H1 (cell line): ENCODE measurements at regions not wholly inside any gene's neighbourhood (a gene's known extent, or its start where the extent isn't known, plus 50 kb on each side); places are given as distances from the start of the nearest gene placed in this dataset.

ENCODE experiments used
- CTCF ChIA-PET: fragments of 300-600 bp; sonication (Branson Sonifier 250); formaldehyde crosslinking; loops from one replicate; lab custom pipeline; 2021; ENCODE audit not compliant: partially characterized antibody; lab: Charles Lee
- POLR2A ChIA-PET: fragments of 300-600 bp; sonication (Branson Sonifier 250); formaldehyde crosslinking; loops from one replicate; lab custom pipeline; 2021; ENCODE audit warnings: inconsistent platforms; ENCODE audit not compliant: partially characterized antibody; lab: Charles Lee
- DNase-seq, 2 experiments: peaks; one replicate each; pipeline versions ENCODE4 v3.0.0 to v3.0.0-alpha.2; 2010 to 2022; ENCODE audit warnings: low spot score in 2 of 2, low read depth in 1 of 2, mixed read lengths in 1 of 2
- FAIRE-seq: peaks from 2 replicates; lab custom pipeline; 2011; peaks lifted over from hg19 to GRCh38; lab: Jason Lieb, UNC
- H2AFZ ChIP-seq: 2 replicates; pipeline ENCODE4 v1.8.1; 2012; ENCODE audit warnings: low read length, inconsistent platforms
- H2AK5ac ChIP-seq: 2 replicates; pipeline ENCODE4 v1.6.1; 2013; ENCODE audit warnings: low read depth, low read length
- H2BK120ac ChIP-seq: replicated peaks from 2 replicates; pipeline ENCODE3; 2013; ENCODE audit warnings: low read depth, low read length, inconsistent platforms
- H2BK12ac ChIP-seq: 2 replicates; pipeline ENCODE4 v1.6.1; 2013; ENCODE audit warnings: low read depth, low read length
- H2BK15ac ChIP-seq: 2 replicates; pipeline ENCODE4 v1.6.1; 2013; ENCODE audit warnings: low read length
- H2BK20ac ChIP-seq: 2 replicates; pipeline ENCODE4 v1.6.1; 2013; ENCODE audit warnings: low read length
- H2BK5ac ChIP-seq: 2 replicates; pipeline ENCODE4 v1.6.1; 2013; ENCODE audit warnings: low read depth, low read length
- H3K14ac ChIP-seq: 2 replicates; pipeline ENCODE4 v1.6.1; 2013; ENCODE audit warnings: inconsistent platforms; ENCODE audit not compliant: insufficient read length
- H3K18ac ChIP-seq: 2 replicates; pipeline ENCODE4 v1.6.1; 2013; ENCODE audit warnings: low read length; ENCODE audit errors: extremely low read depth
- H3K23ac ChIP-seq: 2 replicates; pipeline ENCODE4 v1.6.1; 2013; ENCODE audit warnings: inconsistent platforms; ENCODE audit not compliant: insufficient read length
- H3K23me2 ChIP-seq: 2 replicates; pipeline ENCODE4 v1.6.1; 2013; ENCODE audit warnings: low read depth, low read length
- H3K27ac ChIP-seq: 2 replicates; pipeline ENCODE4 v1.6.1; 2011; ENCODE audit warnings: low read depth, low read length, inconsistent platforms
- H3K27me3 ChIP-seq, 4 experiments: replicated peaks in 1 of 4; 1 replicate in 1 of 4; 2 replicates in 3 of 4; pipeline versions ENCODE4 v1.6.1 to v1.8.1; 2011 to 2013; ENCODE audit warnings: low read length in 3 of 4, mild to moderate bottlenecking in 3 of 4, inconsistent platforms in 2 of 4, mixed read lengths in 2 of 4, moderate library complexity in 1 of 4; ENCODE audit not compliant: control insufficient read depth in 3 of 4, insufficient read depth in 3 of 4; ENCODE audit errors: extremely low read depth in 1 of 4
- H3K36me3 ChIP-seq, 4 experiments: 2 replicates each; pipeline versions ENCODE4 v1.6.1 to v1.8.1; 2011 to 2013; ENCODE audit warnings: mild to moderate bottlenecking in 4 of 4, low read length in 3 of 4, moderate library complexity in 2 of 4, control low read depth in 1 of 4, inconsistent platforms in 1 of 4; ENCODE audit not compliant: insufficient read depth in 4 of 4, control insufficient read depth in 2 of 4
- H3K4ac ChIP-seq: replicated peaks from 2 replicates; pipeline ENCODE3; 2013; ENCODE audit warnings: low read length, low read depth, mixed read lengths, inconsistent platforms; ENCODE audit not compliant: insufficient read length
- H3K4me1 ChIP-seq, 4 experiments: replicated peaks in 1 of 4; 1 replicate in 1 of 4; 2 replicates in 3 of 4; pipeline versions ENCODE4 v1.6.1 to v1.8.1; 2011 to 2013; ENCODE audit warnings: low read length in 3 of 4, inconsistent platforms in 2 of 4, mixed read lengths in 1 of 4; ENCODE audit not compliant: insufficient read depth in 4 of 4, control insufficient read depth in 3 of 4
- H3K4me2 ChIP-seq, 2 experiments: 2 replicates each; pipeline versions ENCODE4 v1.6.1 to v1.8.1; 2011 to 2013; ENCODE audit warnings: low read depth in 2 of 2, low read length in 2 of 2, control low read depth in 1 of 2, inconsistent platforms in 1 of 2, mild to moderate bottlenecking in 1 of 2; ENCODE audit not compliant: insufficient read depth in 1 of 2
- H3K4me3 ChIP-seq, 4 experiments: fragments of 200-600, 300-600 bp in 1 of 4; sonication (generic), shearing (Covaris generic), sonication (Bioruptor Twin) in 1 of 4; 2 replicates each; pipeline versions ENCODE4 v1.5.1 to v1.8.1; 2011 to 2016; ENCODE audit warnings: low read length in 4 of 4, low read depth in 3 of 4, control low read depth in 2 of 4, inconsistent platforms in 2 of 4, mild to moderate bottlenecking in 2 of 4, mixed read lengths in 1 of 4, moderate library complexity in 1 of 4; ENCODE audit not compliant: insufficient read depth in 2 of 4; ENCODE audit errors: extremely low read depth in 1 of 4
- H3K56ac ChIP-seq: replicated peaks from 2 replicates; pipeline ENCODE3; 2013; ENCODE audit warnings: low read depth, mild to moderate bottlenecking, mixed read lengths, low read length, inconsistent platforms; ENCODE audit not compliant: insufficient read length
- H3K79me1 ChIP-seq: 2 replicates; pipeline ENCODE4 v1.6.1; 2013; ENCODE audit warnings: low read depth, low read length, control low read depth
- H3K79me2 ChIP-seq, 2 experiments: 2 replicates each; pipeline versions ENCODE4 v1.6.1 to v1.8.1; 2012 to 2013; ENCODE audit warnings: low read length in 2 of 2, mild to moderate bottlenecking in 2 of 2, inconsistent platforms in 1 of 2; ENCODE audit not compliant: insufficient read depth in 2 of 2, control insufficient read depth in 1 of 2
- H3K9ac ChIP-seq, 4 experiments: replicated peaks in 1 of 4; 1 replicate in 1 of 4; 2 replicates in 3 of 4; pipeline versions ENCODE4 v1.6.1 to v1.8.1; 2011 to 2013; ENCODE audit warnings: low read depth in 3 of 4, low read length in 3 of 4, control low read depth in 2 of 4, mild to moderate bottlenecking in 2 of 4, moderate library complexity in 2 of 4, inconsistent platforms in 1 of 4; ENCODE audit errors: extremely low read depth in 1 of 4
- H3K9me3 ChIP-seq, 2 experiments: 2 replicates each; pipeline versions ENCODE4 v1.6.1 to v1.8.1; 2012 to 2013; ENCODE audit warnings: mild to moderate bottlenecking in 2 of 2, moderate library complexity in 2 of 2, control low read depth in 1 of 2, inconsistent platforms in 1 of 2, low read depth in 1 of 2, low read length in 1 of 2, mixed read lengths in 1 of 2; ENCODE audit not compliant: insufficient read depth in 2 of 2
- H4K20me1 ChIP-seq, 2 experiments: replicated peaks in 1 of 2; 2 replicates each; pipeline versions ENCODE3 to v1.8.1; 2011 to 2013; ENCODE audit warnings: inconsistent platforms in 2 of 2, low read length in 2 of 2, mild to moderate bottlenecking in 1 of 2; ENCODE audit not compliant: insufficient read depth in 2 of 2, control insufficient read depth in 1 of 2
- H4K5ac ChIP-seq: 2 replicates; pipeline ENCODE4 v1.6.1; 2013; ENCODE audit warnings: low read length, low read depth, mixed read lengths, inconsistent platforms; ENCODE audit not compliant: insufficient read length
- H4K8ac ChIP-seq: 2 replicates; pipeline ENCODE4 v1.8.0; 2013; ENCODE audit warnings: mild to moderate bottlenecking, moderate library complexity, low read length, inconsistent platforms; ENCODE audit not compliant: insufficient read depth; ENCODE audit errors: extremely low read depth
- H4K91ac ChIP-seq: replicated peaks from 2 replicates; pipeline ENCODE3; 2013; ENCODE audit warnings: low read length, mixed read lengths, inconsistent platforms; ENCODE audit not compliant: insufficient read length
- ATF2 ChIP-seq: IDR thresholded peaks from 2 replicates; pipeline ENCODE4 v1.6.1; 2012; ENCODE audit warnings: low read length, inconsistent platforms
- ATF3 ChIP-seq: IDR thresholded peaks from 2 replicates; pipeline ENCODE4 v1.6.1; 2011; ENCODE audit warnings: low read depth, mild to moderate bottlenecking, low read length; ENCODE audit not compliant: insufficient read depth
- EP300 ChIP-seq, 2 experiments: IDR thresholded peaks; 1 replicate in 1 of 2; 2 replicates in 1 of 2; pipeline ENCODE4 v1.6.1; 2011 to 2012; ENCODE audit warnings: low read depth in 2 of 2, low read length in 2 of 2, mild to moderate bottlenecking in 2 of 2, borderline replicate concordance in 1 of 2, inconsistent platforms in 1 of 2, moderate library complexity in 1 of 2
- HDAC2 ChIP-seq, 2 experiments: fragments of 300-600 bp in 1 of 2; sonication (generic) in 1 of 2; IDR thresholded peaks; 2 replicates each; pipeline ENCODE4 v1.6.1; 2011 to 2012; ENCODE audit warnings: low read depth in 2 of 2, low read length in 2 of 2, mild to moderate bottlenecking in 2 of 2, moderate library complexity in 2 of 2, borderline replicate concordance in 1 of 2, inconsistent platforms in 1 of 2
- HDAC6 ChIP-seq: IDR thresholded peaks from one replicate; pipeline ENCODE4 v1.7.1; 2012; ENCODE audit warnings: low read depth, mild to moderate bottlenecking, inconsistent platforms, low read length, moderate library complexity
- RAD21 ChIP-seq, 2 experiments: IDR thresholded peaks in 1 of 2; conservative IDR thresholded peaks in 1 of 2; 2 replicates each; pipeline ENCODE4 v1.6.1; 2011; ENCODE audit warnings: low read depth in 2 of 2, low read length in 2 of 2, improper control_type of control experiment in 1 of 2, inconsistent platforms in 1 of 2, mild to moderate bottlenecking in 1 of 2, moderate library complexity in 1 of 2
- SUZ12 ChIP-seq: fragments of 200-600 bp; sonication (generic); IDR thresholded peaks from 2 replicates; pipeline ENCODE4 v1.6.1; 2012; ENCODE audit warnings: mild to moderate bottlenecking, inconsistent platforms, low read length, moderate library complexity, mixed read lengths
- TAF1 ChIP-seq: IDR thresholded peaks from 2 replicates; pipeline ENCODE4 v1.6.1; 2011; ENCODE audit warnings: mild to moderate bottlenecking, low read depth, low read length
- TEAD4 ChIP-seq: IDR thresholded peaks from 2 replicates; pipeline ENCODE4 v1.6.1; 2012; ENCODE audit warnings: low read depth, low read length, inconsistent platforms, mixed read lengths
- WGBS, 2 experiments: shearing (Covaris generic) in 1 of 2; methylation state at CpG; one replicate each; pipeline versions ENCODE4 v1.1.6 to v1.1.7; 2013 to 2015; ENCODE audit warnings: low lambda C conversion rate in 2 of 2, mixed read lengths in 2 of 2, inconsistent platforms in 1 of 2, low coverage in 1 of 2, missing lambda C conversion rate in 1 of 2; ENCODE audit not compliant: insufficient replicate concordance in 2 of 2, insufficient coverage in 1 of 2, insufficient read length in 1 of 2; ENCODE audit errors: extremely low coverage in 1 of 2, missing lambda C conversion rate in 1 of 2; 5-methylcytosine and 5-hydroxymethylcytosine counted together

GRCh38 chr6:159430323-159430722, 261.1 kb downstream of the FNDC1 start:
- H3K4me2 ChIP-seq, result no peak overlapping the region
- no peaks in the 10 kb centered on the region for H3K23me2 ChIP-seq
- H3K4me3 ChIP-seq, result no peak overlapping the region
- no peak overlapping the region for H4K5ac ChIP-seq
- no peak overlapping the region for H3K27ac ChIP-seq
- H3K9me3 ChIP-seq, result peaks cover 70 to 91% of the 10 kb centered on the region in 2 experiments
- H2BK15ac ChIP-seq, result no peak overlapping the region
- H3K23ac ChIP-seq, result no peak overlapping the region
- H2AK5ac ChIP-seq, result no peak overlapping the region
- no peak for DNase-seq
- no peaks in the 10 kb centered on the region for H3K36me3 ChIP-seq
- H2BK5ac ChIP-seq, result no peak overlapping the region
- H4K20me1 ChIP-seq, result no peaks in the 10 kb centered on the region
- no peak overlapping the region for H2BK12ac ChIP-seq
- WGBS, 2 experiments, result 71% methylated on average over 3 of the region's 3 CpGs; no CpG with 5 or more reads in 1 of the 2 experiments
- no peak overlapping the region for H2BK120ac ChIP-seq
- no peak overlapping the region for H3K4ac ChIP-seq
- ChIA-PET CTCF (no interaction called here), POLR2A (no interaction called here)
- no peak overlapping the region for H4K91ac ChIP-seq
- no peak for FAIRE-seq
- H3K18ac ChIP-seq, result no peak overlapping the region
- H4K8ac ChIP-seq, result no peak overlapping the region
- H3K79me1 ChIP-seq, result no peaks in the 10 kb centered on the region
- H3K56ac ChIP-seq, result no peak overlapping the region
- peaks cover 0 to 3% (median 0%) of the 10 kb centered on the region in 4 experiments; a peak in 1 of 7 replicates for H3K27me3 ChIP-seq
- no peak overlapping the region for H3K9ac ChIP-seq
- H2BK20ac ChIP-seq, result no peak overlapping the region
- no peaks in the 10 kb centered on the region for H3K79me2 ChIP-seq
- H2AFZ ChIP-seq, result no peak overlapping the region
- no peak for TF ChIP-seq TAF1
- TF ChIP-seq SUZ12, result no peak
- TF ChIP-seq HDAC2 (IDR thresholded peaks at IDR 0.05; ENCODE audit: borderline replicate concordance in 1 of 2, low read depth in 2 of 2, low read length in 2 of 2), result no peak
- TF ChIP-seq ATF3, result no peak
- TF ChIP-seq RAD21 (IDR thresholded peaks at IDR 0.05 in 1 of 2, conservative IDR thresholded peaks at IDR 0.05 in 1 of 2; ENCODE audit: low read depth in 2 of 2, low read length in 2 of 2), result no peak
- TF ChIP-seq EP300 (IDR thresholded peaks at IDR 0.05; ENCODE audit: borderline replicate concordance in 1 of 2, low read depth in 2 of 2, low read length in 2 of 2), result no peak
- no peak for TF ChIP-seq ATF2
- TF ChIP-seq HDAC6, result no peak
- no peak for TF ChIP-seq TEAD4
- H3K14ac ChIP-seq, result no peak overlapping the region
- H3K4me1 ChIP-seq, result no peaks in the 10 kb centered on the region
